Breast epithelium (tissue), 3 donors: ENCODE measurements at regions not wholly inside any gene's neighbourhood (a gene's known extent, or its start where the extent isn't known, plus 50 kb on each side); places are given as distances from the start of the nearest gene placed in this dataset.

ENCODE experiments used
- POLR2A ChIP-seq: fragments of 450-650 bp; IDR thresholded peaks from one replicate; pipeline ENCODE4 v1.6.1; 2016; ENCODE audit warnings: antibody characterized with exemption, mild to moderate bottlenecking, moderate library complexity
- TF ChIP-seq, protein P1 (sequence below), 3 donors: fragments of 450-650 bp; IDR thresholded peaks; one replicate each; pipeline ENCODE4 v1.5.1; 2016 to 2017; ENCODE audit warnings: antibody characterized with exemption in 3 of 3, mild to moderate bottlenecking in 3 of 3, moderate library complexity in 3 of 3

DNA sequence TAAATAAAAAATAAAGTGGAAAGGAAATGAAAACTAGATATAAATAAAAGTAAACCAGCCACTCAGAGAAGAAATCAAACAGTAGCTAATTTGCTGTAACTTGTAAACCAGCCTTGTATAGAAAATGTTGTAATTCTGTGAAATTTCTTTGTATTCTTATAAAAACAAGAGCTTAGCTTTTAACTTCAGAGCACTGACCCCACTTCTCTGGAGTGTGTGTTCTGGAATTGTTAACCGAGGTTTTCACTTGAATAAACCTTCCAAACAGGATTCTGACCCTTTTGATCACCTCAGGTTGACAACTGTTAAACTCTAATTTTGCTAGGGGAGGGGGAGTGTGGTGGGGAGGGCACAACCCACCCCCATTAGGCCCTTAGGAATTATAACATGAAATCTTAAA is 151.9 kb upstream of the TRIM24 start:
- TF ChIP-seq, protein P1, sequence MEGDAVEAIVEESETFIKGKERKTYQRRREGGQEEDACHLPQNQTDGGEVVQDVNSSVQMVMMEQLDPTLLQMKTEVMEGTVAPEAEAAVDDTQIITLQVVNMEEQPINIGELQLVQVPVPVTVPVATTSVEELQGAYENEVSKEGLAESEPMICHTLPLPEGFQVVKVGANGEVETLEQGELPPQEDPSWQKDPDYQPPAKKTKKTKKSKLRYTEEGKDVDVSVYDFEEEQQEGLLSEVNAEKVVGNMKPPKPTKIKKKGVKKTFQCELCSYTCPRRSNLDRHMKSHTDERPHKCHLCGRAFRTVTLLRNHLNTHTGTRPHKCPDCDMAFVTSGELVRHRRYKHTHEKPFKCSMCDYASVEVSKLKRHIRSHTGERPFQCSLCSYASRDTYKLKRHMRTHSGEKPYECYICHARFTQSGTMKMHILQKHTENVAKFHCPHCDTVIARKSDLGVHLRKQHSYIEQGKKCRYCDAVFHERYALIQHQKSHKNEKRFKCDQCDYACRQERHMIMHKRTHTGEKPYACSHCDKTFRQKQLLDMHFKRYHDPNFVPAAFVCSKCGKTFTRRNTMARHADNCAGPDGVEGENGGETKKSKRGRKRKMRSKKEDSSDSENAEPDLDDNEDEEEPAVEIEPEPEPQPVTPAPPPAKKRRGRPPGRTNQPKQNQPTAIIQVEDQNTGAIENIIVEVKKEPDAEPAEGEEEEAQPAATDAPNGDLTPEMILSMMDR (IDR thresholded peaks at IDR 0.05) = no peak
- no peak for TF ChIP-seq POLR2A
